Endodermal cell (in vitro differentiated cells): ENCODE measurements at regions not wholly inside any gene's neighbourhood (a gene's known extent, or its start where the extent isn't known, plus 50 kb on each side); places are given as distances from the start of the nearest gene placed in this dataset.

Experiments
- DNase-seq: peaks from one replicate; pipeline ENCODE4 v3.0.0-alpha.2; 2017
- H3K27ac ChIP-seq: 2 replicates; pipeline ENCODE4 v1.5.1; 2013; ENCODE audit warnings: mild to moderate bottlenecking, low read depth, low read length, moderate library complexity
- H3K27me3 ChIP-seq: 2 replicates; pipeline ENCODE4 v1.6.1; 2013; ENCODE audit warnings: mild to moderate bottlenecking, low read length, moderate library complexity; ENCODE audit not compliant: insufficient read depth, control insufficient read depth, poor library complexity, severe bottlenecking
- H3K36me3 ChIP-seq: 2 replicates; pipeline ENCODE4 v1.7.0; 2013; ENCODE audit warnings: mild to moderate bottlenecking, low read length, moderate library complexity; ENCODE audit not compliant: control insufficient read depth, insufficient read depth
- H3K4me1 ChIP-seq: one replicate; pipeline ENCODE4 v1.7.0; 2013; ENCODE audit warnings: low read length; ENCODE audit not compliant: control insufficient read depth, insufficient read depth
- H3K4me3 ChIP-seq: 2 replicates; pipeline ENCODE4 v1.5.1; 2013; ENCODE audit warnings: mild to moderate bottlenecking, low read length, moderate library complexity
- H3K9ac ChIP-seq: 2 replicates; pipeline ENCODE4 v1.6.1; 2013; ENCODE audit warnings: mild to moderate bottlenecking, low read length, moderate library complexity; ENCODE audit not compliant: poor library complexity, severe bottlenecking; ENCODE audit errors: extremely low read depth
- H3K9me3 ChIP-seq: 2 replicates; pipeline ENCODE4 v1.6.1; 2013; ENCODE audit warnings: mild to moderate bottlenecking, low read length, moderate library complexity; ENCODE audit not compliant: control insufficient read depth
- H3K27ac Mint-ChIP-seq: 2 replicates; pipeline ENCODE4 v1.8.0; 2020; ENCODE audit warnings: mixed read lengths
- H3K27me3 Mint-ChIP-seq: 2 replicates; pipeline ENCODE4 v1.8.0; 2021; ENCODE audit warnings: mild to moderate bottlenecking, mixed read lengths; ENCODE audit not compliant: insufficient read depth
- H3K36me3 Mint-ChIP-seq: 2 replicates; pipeline ENCODE4 v1.8.0; 2020; ENCODE audit warnings: low read depth, mixed read lengths
- H3K4me1 Mint-ChIP-seq: 2 replicates; pipeline ENCODE4 v1.8.0; 2020; ENCODE audit warnings: mixed read lengths
- H3K4me3 Mint-ChIP-seq: 2 replicates; pipeline ENCODE4 v1.8.0; 2020; ENCODE audit warnings: mild to moderate bottlenecking, moderate library complexity, mixed read lengths
- H3K9me3 Mint-ChIP-seq: 2 replicates; pipeline ENCODE4 v1.8.0; 2020; ENCODE audit warnings: mild to moderate bottlenecking, mixed read lengths
- CTCF ChIP-seq: fragments of 200-600 bp; sonication (generic); conservative IDR thresholded peaks from 2 replicates; pipeline ENCODE4 v1.5.0; 2021; ENCODE audit warnings: antibody characterized with exemption, mild to moderate bottlenecking
- WGBS, 2 experiments: methylation state at CpG; one replicate each; pipeline versions ENCODE4 v1.1.5 to v1.1.7; 2013; ENCODE audit warnings: missing lambda C conversion rate in 2 of 2, mixed read lengths in 1 of 2; ENCODE audit not compliant: insufficient coverage in 1 of 2, insufficient read length in 1 of 2; 5-methylcytosine and 5-hydroxymethylcytosine counted together

GRCh38 chr22:22080270-22080669 lies 97.7 kb upstream of the TOP3B start:
- Mint-ChIP-seq H3K9me3 (no peaks in the 10 kb centered on the region), H3K36me3 (no peaks in the 10 kb centered on the region), H3K4me3 (no peak overlapping the region), H3K27ac (no peak overlapping the region), H3K27me3 (peaks cover 99% of the 10 kb centered on the region), H3K4me1 (no peaks in the 10 kb centered on the region)
- TF ChIP-seq CTCF: no peak
- Histone ChIP-seq H3K9me3 (no peaks in the 10 kb centered on the region), H3K9ac (no peak overlapping the region), H3K4me1 (no peaks in the 10 kb centered on the region), H3K36me3 (no peaks in the 10 kb centered on the region), H3K27me3 (peaks cover 90% of the 10 kb centered on the region), H3K4me3 (no peak overlapping the region), H3K27ac (no peak overlapping the region)
- WGBS, 2 experiments: 33 to 70% methylated on average over 1 to 2 of the region's 2 CpGs
- no peak for DNase-seq

GRCh38 chr22:22079404-22080148 lies 97.0 kb upstream of the TOP3B start:
- H3K9me3 Mint-ChIP-seq: no peaks in the 10 kb centered on the region
- peaks cover 99% of the 10 kb centered on the region for H3K27me3 Mint-ChIP-seq
- H3K9ac ChIP-seq: no peak overlapping the region
- no peaks in the 10 kb centered on the region for H3K9me3 ChIP-seq
- no peak overlapping the region for H3K27ac ChIP-seq
- H3K4me3 Mint-ChIP-seq: no peak overlapping the region
- no peaks in the 10 kb centered on the region for H3K4me1 Mint-ChIP-seq
- no peak overlapping the region for H3K4me3 ChIP-seq
- no peak for DNase-seq
- H3K27me3 ChIP-seq: peaks cover 90% of the 10 kb centered on the region
- no peaks in the 10 kb centered on the region for H3K36me3 Mint-ChIP-seq
- no peaks in the 10 kb centered on the region for H3K36me3 ChIP-seq
- no peak overlapping the region for H3K27ac Mint-ChIP-seq
- 40 to 83% methylated on average over 1 to 6 of the region's 6 CpGs for WGBS, 2 experiments
- TF ChIP-seq CTCF: no peak
- H3K4me1 ChIP-seq: no peaks in the 10 kb centered on the region

GRCh38 chr22:22078329-22078728 lies 95.7 kb upstream of the TOP3B start:
- no peaks in the 10 kb centered on the region for H3K4me1 Mint-ChIP-seq
- H3K27me3 Mint-ChIP-seq: peaks cover 98% of the 10 kb centered on the region

More at GRCh38 chr22:22078329-22078728, 95.7 kb upstream of the TOP3B start:
- Histone ChIP-seq H3K4me3 (no peak overlapping the region), H3K27me3 (peaks cover 85% of the 10 kb centered on the region), H3K36me3 (no peaks in the 10 kb centered on the region), H3K9ac (no peak overlapping the region), H3K27ac (no peak overlapping the region), H3K4me1 (no peaks in the 10 kb centered on the region), H3K9me3 (no peaks in the 10 kb centered on the region)
- no peak overlapping the region for H3K27ac Mint-ChIP-seq
- no peak for TF ChIP-seq CTCF
- H3K9me3 Mint-ChIP-seq: no peaks in the 10 kb centered on the region
- no peak overlapping the region for H3K4me3 Mint-ChIP-seq
- H3K36me3 Mint-ChIP-seq: no peaks in the 10 kb centered on the region
- WGBS, 2 experiments: 63 to 70% methylated on average over 1 of the region's 1 CpG
- no peak for DNase-seq
